HL-60 (cell line): ENCODE measurements at regions not wholly inside any gene's neighbourhood (a gene's known extent, or its start where the extent isn't known, plus 50 kb on each side); places are given as distances from the start of the nearest gene placed in this dataset.

Source experiments
- CTCF ChIP-seq: IDR thresholded peaks from one replicate; pipeline ENCODE4 v1.5.1; 2011; ENCODE audit warnings: low read length, control low read depth, inconsistent platforms; ENCODE audit not compliant: insufficient read depth
- GABPA ChIP-seq: IDR thresholded peaks from 2 replicates; pipeline ENCODE4 v1.6.1; 2012; ENCODE audit warnings: low read depth
- POLR2AphosphoS5 ChIP-seq: IDR thresholded peaks from 2 replicates; pipeline ENCODE4 v1.6.1; 2012; ENCODE audit warnings: low read depth
- SPI1 ChIP-seq: IDR thresholded peaks from 2 replicates; pipeline ENCODE4 v1.6.1; 2012; ENCODE audit warnings: low read depth, mild to moderate bottlenecking, borderline replicate concordance
- TF ChIP-seq, protein P1 (sequence below): IDR thresholded peaks from 2 replicates; pipeline ENCODE4 v1.6.1; 2012; ENCODE audit warnings: low read depth; ENCODE audit not compliant: insufficient replicate concordance

- TF ChIP-seq CTCF: no peak
- no peak for TF ChIP-seq POLR2AphosphoS5
- TF ChIP-seq, protein P1, sequence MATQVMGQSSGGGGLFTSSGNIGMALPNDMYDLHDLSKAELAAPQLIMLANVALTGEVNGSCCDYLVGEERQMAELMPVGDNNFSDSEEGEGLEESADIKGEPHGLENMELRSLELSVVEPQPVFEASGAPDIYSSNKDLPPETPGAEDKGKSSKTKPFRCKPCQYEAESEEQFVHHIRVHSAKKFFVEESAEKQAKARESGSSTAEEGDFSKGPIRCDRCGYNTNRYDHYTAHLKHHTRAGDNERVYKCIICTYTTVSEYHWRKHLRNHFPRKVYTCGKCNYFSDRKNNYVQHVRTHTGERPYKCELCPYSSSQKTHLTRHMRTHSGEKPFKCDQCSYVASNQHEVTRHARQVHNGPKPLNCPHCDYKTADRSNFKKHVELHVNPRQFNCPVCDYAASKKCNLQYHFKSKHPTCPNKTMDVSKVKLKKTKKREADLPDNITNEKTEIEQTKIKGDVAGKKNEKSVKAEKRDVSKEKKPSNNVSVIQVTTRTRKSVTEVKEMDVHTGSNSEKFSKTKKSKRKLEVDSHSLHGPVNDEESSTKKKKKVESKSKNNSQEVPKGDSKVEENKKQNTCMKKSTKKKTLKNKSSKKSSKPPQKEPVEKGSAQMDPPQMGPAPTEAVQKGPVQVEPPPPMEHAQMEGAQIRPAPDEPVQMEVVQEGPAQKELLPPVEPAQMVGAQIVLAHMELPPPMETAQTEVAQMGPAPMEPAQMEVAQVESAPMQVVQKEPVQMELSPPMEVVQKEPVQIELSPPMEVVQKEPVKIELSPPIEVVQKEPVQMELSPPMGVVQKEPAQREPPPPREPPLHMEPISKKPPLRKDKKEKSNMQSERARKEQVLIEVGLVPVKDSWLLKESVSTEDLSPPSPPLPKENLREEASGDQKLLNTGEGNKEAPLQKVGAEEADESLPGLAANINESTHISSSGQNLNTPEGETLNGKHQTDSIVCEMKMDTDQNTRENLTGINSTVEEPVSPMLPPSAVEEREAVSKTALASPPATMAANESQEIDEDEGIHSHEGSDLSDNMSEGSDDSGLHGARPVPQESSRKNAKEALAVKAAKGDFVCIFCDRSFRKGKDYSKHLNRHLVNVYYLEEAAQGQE: no peak
- no peak for TF ChIP-seq SPI1
- TF ChIP-seq GABPA: no peak
Observed at GRCh38 chr3:30523366-30523765, 83.0 kb upstream of the TGFBR2 start.
